HCT116 (cell line): ENCODE measurements at regions not wholly inside any gene's neighbourhood (a gene's known extent, or its start where the extent isn't known, plus 50 kb on each side); places are given as distances from the start of the nearest gene placed in this dataset.

Experiments
- ATAC-seq: fragments of 200-7000 bp; cut with Tn5 transposase; 2 replicates; pipeline ENCODE4 v1.9.1; 2020; ENCODE audit warnings: mild to moderate bottlenecking, moderate library complexity
- BruUV-seq: library from RNA; stranded (reverse); fragments of 400-500 nt; replicated peaks from 2 replicates; lab custom pipeline; 2021; lab: Mats Ljungman, UMichigan
- CTCF ChIA-PET: fragments of 300-600 bp; sonication (Branson Sonifier 250); formaldehyde crosslinking; loops from one replicate; lab custom pipeline; 2021; ENCODE audit warnings: antibody characterized with exemption; lab: Charles Lee
- POLR2A ChIA-PET: fragments of 300-600, 350-600 bp; sonication (Branson Sonifier 250); formaldehyde crosslinking; loops from one replicate; lab custom pipeline; 2021; ENCODE audit warnings: antibody characterized with exemption; lab: Charles Lee
- RAD21 ChIA-PET, 2 experiments: fragments of 300-600 bp; sonication (Branson Sonifier 250); formaldehyde crosslinking; loops; one replicate each; lab custom pipeline; 2023; ENCODE audit warnings: low total read pairs in 2 of 2; ENCODE audit not compliant: uncharacterized antibody in 2 of 2, unreplicated experiment in 2 of 2, low non-redundant PET in 1 of 2; lab: Charles Lee
- DNase-seq: peaks from one replicate; pipeline ENCODE4 v3.0.0-alpha.2; 2010; ENCODE audit warnings: low read depth, low spot score
- H2AFZ ChIP-seq: fragments of 200-600 bp; shearing (Covaris generic), sonication (generic); 2 replicates; pipeline ENCODE4 v1.6.1; 2017; ENCODE audit warnings: low read depth, mixed run types, mixed read lengths, antibody characterized with exemption, low read length; ENCODE audit not compliant: poor library complexity, severe bottlenecking
- H3K27ac ChIP-seq: 2 replicates; pipeline ENCODE4 v1.5.1; 2012; ENCODE audit warnings: low read depth, low read length
- H3K27me3 ChIP-seq: fragments of 200-600 bp; sonication (generic); 2 replicates; pipeline ENCODE4 v1.6.1; 2016; ENCODE audit warnings: mixed run types, low read length, mixed read lengths; ENCODE audit not compliant: insufficient read depth
- H3K36me3 ChIP-seq, 2 experiments: fragments of 200-500 bp in 1 of 2; fragments of 200-600 bp in 1 of 2; sonication (Bioruptor generic) in 1 of 2; sonication (generic) in 1 of 2; 2 replicates each; pipeline versions ENCODE4 v1.5.1 to v1.6.1; 2014 to 2016; ENCODE audit warnings: low read length in 2 of 2, inconsistent platforms in 1 of 2, mixed read lengths in 1 of 2, mixed run types in 1 of 2; ENCODE audit not compliant: insufficient read depth in 2 of 2, control insufficient read depth in 1 of 2
- H3K4me1 ChIP-seq, 2 experiments: fragments of 200-600 bp in 1 of 2; sonication (generic) in 1 of 2; 2 replicates each; pipeline versions ENCODE4 v1.5.1 to v1.6.1; 2012 to 2017; ENCODE audit warnings: low read length in 2 of 2, inconsistent platforms in 1 of 2, mild to moderate bottlenecking in 1 of 2, mixed read lengths in 1 of 2, mixed run types in 1 of 2, moderate library complexity in 1 of 2; ENCODE audit not compliant: insufficient read depth in 2 of 2, control insufficient read depth in 1 of 2
- H3K4me2 ChIP-seq: fragments of 200-600 bp; sonication (generic); 2 replicates; pipeline ENCODE4 v1.6.1; 2017; ENCODE audit warnings: mixed run types, low read length, mixed read lengths
- H3K4me3 ChIP-seq, 2 experiments: fragments of 200-600 bp in 1 of 2; sonication (generic) in 1 of 2; replicated peaks in 1 of 2; 2 replicates each; pipeline ENCODE4 v1.5.1; 2011 to 2016; ENCODE audit warnings: low read length in 2 of 2, control low read depth in 1 of 2, low read depth in 1 of 2, mild to moderate bottlenecking in 1 of 2, mixed read lengths in 1 of 2, mixed run types in 1 of 2
- H3K79me2 ChIP-seq: fragments of 200-600 bp; sonication (generic); 2 replicates; pipeline ENCODE4 v1.6.1; 2017; ENCODE audit warnings: mild to moderate bottlenecking, mixed run types, low read length, moderate library complexity, mixed read lengths; ENCODE audit not compliant: insufficient read depth
- H3K9ac ChIP-seq: fragments of 200-600 bp; sonication (generic); 2 replicates; pipeline ENCODE4 v1.6.1; 2016; ENCODE audit warnings: low read length, mixed read lengths
- H3K9me2 ChIP-seq: fragments of 200-600 bp; sonication (generic), shearing (Covaris generic); 2 replicates; pipeline ENCODE4 v1.6.1; 2017; ENCODE audit warnings: mixed run types, mild to moderate bottlenecking, moderate library complexity; ENCODE audit not compliant: insufficient read depth
- H3K9me3 ChIP-seq, 2 experiments: fragments of 200-500 bp in 1 of 2; fragments of 200-600 bp in 1 of 2; sonication (Bioruptor generic) in 1 of 2; sonication (generic) in 1 of 2; 2 replicates each; pipeline ENCODE4 v1.6.1; 2014 to 2017; ENCODE audit warnings: low read length in 2 of 2, mixed read lengths in 2 of 2, inconsistent platforms in 1 of 2, low read depth in 1 of 2, mild to moderate bottlenecking in 1 of 2, mixed run types in 1 of 2, moderate library complexity in 1 of 2; ENCODE audit not compliant: control insufficient read depth in 1 of 2, insufficient read depth in 1 of 2
- H4K20me1 ChIP-seq: fragments of 200-600 bp; sonication (generic), shearing (Covaris generic); 2 replicates; pipeline ENCODE4 v1.6.1; 2017; ENCODE audit warnings: mixed run types, mild to moderate bottlenecking, moderate library complexity; ENCODE audit not compliant: insufficient read depth
- CBX3 ChIP-seq: IDR thresholded peaks from 2 replicates; pipeline ENCODE4 v1.6.1; 2012; ENCODE audit warnings: low read depth
- CEBPB ChIP-seq: IDR thresholded peaks from 2 replicates; pipeline ENCODE4 v1.6.1; 2012; ENCODE audit warnings: low read depth
- ELF1 ChIP-seq: IDR thresholded peaks from 2 replicates; pipeline ENCODE4 v1.6.1; 2012; ENCODE audit warnings: low read depth, borderline replicate concordance
- EZH2phosphoT487 ChIP-seq: fragments of 200-600 bp; IDR thresholded peaks from 2 replicates; pipeline ENCODE4 v1.6.1; 2018; ENCODE audit warnings: antibody characterized with exemption, borderline replicate concordance
- JUND ChIP-seq: IDR thresholded peaks from 2 replicates; pipeline ENCODE4 v1.6.1; 2012
- MAX ChIP-seq: IDR thresholded peaks from 2 replicates; pipeline ENCODE4 v1.6.1; 2012
- POLR2A ChIP-seq: IDR thresholded peaks from 2 replicates; pipeline ENCODE4 v1.7.0; 2011; ENCODE audit warnings: borderline replicate concordance; ENCODE audit not compliant: insufficient read depth, insufficient read length; ENCODE audit errors: extremely low read depth
- POLR2AphosphoS5 ChIP-seq: IDR thresholded peaks from 2 replicates; pipeline ENCODE4 v1.6.1; 2011; ENCODE audit warnings: mild to moderate bottlenecking, low read depth, low read length, moderate library complexity
- RAD21 ChIP-seq: IDR thresholded peaks from 2 replicates; pipeline ENCODE4 v1.6.1; 2012; ENCODE audit warnings: low read depth, mild to moderate bottlenecking
- REST ChIP-seq: IDR thresholded peaks from 2 replicates; pipeline ENCODE4 v1.6.1; 2012; ENCODE audit warnings: low read depth
- SIN3A ChIP-seq: IDR thresholded peaks from 2 replicates; pipeline ENCODE4 v1.6.1; 2012; ENCODE audit warnings: low read depth
- SP1 ChIP-seq: IDR thresholded peaks from 2 replicates; pipeline ENCODE4 v1.6.1; 2012; ENCODE audit warnings: low read depth
- SRF ChIP-seq: IDR thresholded peaks from 2 replicates; pipeline ENCODE4 v1.6.1; 2012; ENCODE audit warnings: low read depth
- YY1 ChIP-seq: IDR thresholded peaks from 2 replicates; pipeline ENCODE4 v1.6.1; 2011; ENCODE audit warnings: low read length, low read depth, moderate library complexity, mild to moderate bottlenecking; ENCODE audit not compliant: insufficient replicate concordance; ENCODE audit errors: extremely low read depth
- ZBTB33 ChIP-seq: IDR thresholded peaks from 2 replicates; pipeline ENCODE4 v1.6.1; 2011; ENCODE audit warnings: mild to moderate bottlenecking, low read length, moderate library complexity; ENCODE audit not compliant: insufficient replicate concordance; ENCODE audit errors: extremely low read depth
- ZFX ChIP-seq: fragments of 450-650 bp; IDR thresholded peaks from 2 replicates; pipeline ENCODE4 v1.6.1; 2017
- ZNF274 ChIP-seq: fragments of 200-500 bp; sonication (Bioruptor generic); IDR thresholded peaks from 2 replicates; pipeline ENCODE4 v1.6.1; 2014; ENCODE audit warnings: mild to moderate bottlenecking, low read depth, low read length, inconsistent platforms
- intact Hi-C: fragments of 100-400 bp; cut with micrococcal nuclease; formaldehyde crosslinking; loops from 2 replicates; pipeline ENCODE4 v1.10.0; 2022

GRCh38 chr21:28740125-28740524 lies 252.6 kb downstream of the LTN1 start:
- Histone ChIP-seq H3K9ac (no peak overlapping the region), H3K4me1 (no peaks in the 10 kb centered on the region; a peak in 1 of 4 replicates), H3K4me3 (no peak overlapping the region), H3K4me2 (no peak overlapping the region), H3K9me2 (no peaks in the 10 kb centered on the region), H3K27me3 (no peaks in the 10 kb centered on the region), H3K9me3 (no peaks in the 10 kb centered on the region), H2AFZ (no peak overlapping the region), H3K36me3 (no peaks in the 10 kb centered on the region), H4K20me1 (no peaks in the 10 kb centered on the region), H3K79me2 (no peaks in the 10 kb centered on the region), H3K27ac (no peak overlapping the region)
- DNase-seq (no peak), ATAC-seq (no peak)
- RAD21 ChIA-PET, result no interaction called here
- BruUV-seq, result no TSS peak
- POLR2A ChIA-PET, result no interaction called here
- CTCF ChIA-PET, result no interaction called here
- TF ChIP-seq CBX3 (no peak), ZFX (no peak), RAD21 (no peak), POLR2A (no peak), YY1 (no peak), EZH2phosphoT487 (no peak), POLR2AphosphoS5 (no peak), MAX (no peak), JUND (no peak), SIN3A (no peak), CEBPB (no peak)
- intact Hi-C loops, result loop anchor here (10.0 kb wide), 1 partner anchor 675 kb away; no protein-coding TSS in a partner anchor

GRCh38 chr21:28738882-28739281 lies 253.8 kb downstream of the LTN1 start:
- no peaks in the 10 kb centered on the region for H3K79me2 ChIP-seq
- intact Hi-C loops, result no loop called here
- no peaks in the 10 kb centered on the region for H4K20me1 ChIP-seq
- DNase-seq (no peak), ATAC-seq (no peak)
- no peak overlapping the region for H3K4me3 ChIP-seq
- no peak overlapping the region for H3K4me2 ChIP-seq
- no peaks in the 10 kb centered on the region for H3K27me3 ChIP-seq
- ChIA-PET RAD21 (no interaction called here), POLR2A (no interaction called here), CTCF (no interaction called here)
- H3K9me3 ChIP-seq, result no peaks in the 10 kb centered on the region
- H3K9me2 ChIP-seq, result no peaks in the 10 kb centered on the region
- H3K4me1 ChIP-seq, result no peaks in the 10 kb centered on the region
- H3K36me3 ChIP-seq, result no peaks in the 10 kb centered on the region
- H3K9ac ChIP-seq, result no peak overlapping the region
- H2AFZ ChIP-seq, result no peak overlapping the region
- no peak overlapping the region for H3K27ac ChIP-seq
- BruUV-seq, result no TSS peak
- TF ChIP-seq ELF1 (no peak), YY1 (no peak), ZNF274 (no peak), SP1 (no peak), REST (no peak), ZBTB33 (no peak), CBX3 (no peak), POLR2A (no peak), ZFX (no peak), SRF (no peak), MAX (no peak)
